ENCODE measurements at regions not wholly inside any gene's neighbourhood (a gene's known extent, or its start where the extent isn't known, plus 50 kb on each side); places are given as distances from the start of the nearest gene placed in this dataset.
"Not testable (repeated sequence)": the region's sequence is repeated elsewhere in the genome, so short reads cannot be mapped to it uniquely, and the experiment has no call there.

DNA sequence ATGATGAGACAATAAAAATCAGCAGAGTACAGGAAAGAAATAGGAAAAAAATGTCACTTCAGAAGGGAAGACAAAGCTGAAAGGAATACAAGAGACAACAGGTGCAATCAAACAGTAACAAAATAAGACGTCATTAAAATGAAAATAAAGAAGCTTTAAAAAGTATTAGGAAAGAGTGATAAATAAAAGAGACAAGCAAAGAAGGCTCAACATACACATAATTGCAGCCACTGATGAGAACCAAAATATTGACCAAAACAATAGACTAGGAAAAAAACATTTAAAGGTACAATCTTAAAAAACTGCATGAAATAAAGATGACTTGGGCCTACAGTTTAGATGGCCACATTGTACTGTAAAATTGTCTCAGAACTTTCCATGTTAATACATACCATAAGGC is 160.5 kb upstream of the MINDY3 start:
- no peaks in the 10 kb centered on the region for H3K27me3 ChIP-seq (ENCODE audit: low read length)
- no peaks in the 10 kb centered on the region for H3K9me2 ChIP-seq (replicated peaks; ENCODE audit: insufficient read depth, low read length)
- no peak overlapping the region for H3K4me2 ChIP-seq (ENCODE audit: low read depth, low read length, poor library complexity, severe bottlenecking)
- H3K4me3 ChIP-seq (ENCODE audit: insufficient read depth, low read length, poor library complexity, severe bottlenecking): no peak overlapping the region
- H3F3A ChIP-seq (ENCODE audit: insufficient read depth): no peaks in the 10 kb centered on the region
- TF ChIP-seq CTCF (IDR thresholded peaks at IDR 0.05; ENCODE audit: insufficient read depth, low read length, poor library complexity, severe bottlenecking) (no peak), EZH2phosphoT487 (conservative IDR thresholded peaks at IDR 0.05; ENCODE audit: low read length) (no peak)
- H3K79me2 ChIP-seq (ENCODE audit: insufficient read depth, low read length): no peaks in the 10 kb centered on the region
- H3K9ac ChIP-seq (ENCODE audit: low read length): no peak overlapping the region
- H3K27ac ChIP-seq (ENCODE audit: low read depth, low read length): no peak overlapping the region
- H3K9me3 ChIP-seq (ENCODE audit: insufficient read depth, low read length): no peaks in the 10 kb centered on the region
- H3K36me3 ChIP-seq (ENCODE audit: low read length): no peaks in the 10 kb centered on the region
- no peak overlapping the region for H2AFZ ChIP-seq (ENCODE audit: low read depth, low read length, severe bottlenecking)
- H4K20me1 ChIP-seq (ENCODE audit: low read depth, low read length): no peaks in the 10 kb centered on the region

- not testable (repeated sequence) for H3K27ac ChIP-seq (ENCODE audit: low read depth, low read length); H3K27me3 ChIP-seq (ENCODE audit: low read length); H3K9ac ChIP-seq (ENCODE audit: low read length); H3K4me2 ChIP-seq (ENCODE audit: low read depth, low read length, poor library complexity, severe bottlenecking); H3K79me2 ChIP-seq (ENCODE audit: insufficient read depth, low read length); H3F3A ChIP-seq (ENCODE audit: insufficient read depth); H3K9me2 ChIP-seq (replicated peaks; ENCODE audit: insufficient read depth, low read length); H3K9me3 ChIP-seq (ENCODE audit: insufficient read depth, low read length); H3K36me3 ChIP-seq (ENCODE audit: low read length); H2AFZ ChIP-seq (ENCODE audit: low read depth, low read length, severe bottlenecking); H3K4me3 ChIP-seq (ENCODE audit: insufficient read depth, low read length, poor library complexity, severe bottlenecking); H4K20me1 ChIP-seq (ENCODE audit: low read depth, low read length)
Measured at GRCh38 chr10:16026832-16027231, 166.5 kb upstream of the MINDY3 start.

GRCh38 chr10:16030562-16030961 is 170.3 kb upstream of the MINDY3 start:
- no peak overlapping the region for H2AFZ ChIP-seq (ENCODE audit: low read depth, low read length, severe bottlenecking)
- H3F3A ChIP-seq (ENCODE audit: insufficient read depth): no peaks in the 10 kb centered on the region
- H3K4me2 ChIP-seq (ENCODE audit: low read depth, low read length, poor library complexity, severe bottlenecking): no peak overlapping the region
- no peak overlapping the region for H3K9ac ChIP-seq (ENCODE audit: low read length)
- no peaks in the 10 kb centered on the region for H3K36me3 ChIP-seq (ENCODE audit: low read length)
- no peak overlapping the region for H3K27ac ChIP-seq (ENCODE audit: low read depth, low read length)
- H3K4me3 ChIP-seq (ENCODE audit: insufficient read depth, low read length, poor library complexity, severe bottlenecking): no peak overlapping the region
- H4K20me1 ChIP-seq (ENCODE audit: low read depth, low read length): no peaks in the 10 kb centered on the region
- H3K27me3 ChIP-seq (ENCODE audit: low read length): no peaks in the 10 kb centered on the region
- no peaks in the 10 kb centered on the region for H3K9me2 ChIP-seq (replicated peaks; ENCODE audit: insufficient read depth, low read length)
- H3K79me2 ChIP-seq (ENCODE audit: insufficient read depth, low read length): no peaks in the 10 kb centered on the region
- H3K9me3 ChIP-seq (ENCODE audit: insufficient read depth, low read length): no peaks in the 10 kb centered on the region
- TF ChIP-seq CTCF (IDR thresholded peaks at IDR 0.05; ENCODE audit: insufficient read depth, low read length, poor library complexity, severe bottlenecking) (no peak), EZH2phosphoT487 (conservative IDR thresholded peaks at IDR 0.05; ENCODE audit: low read length) (no peak)

DNA sequence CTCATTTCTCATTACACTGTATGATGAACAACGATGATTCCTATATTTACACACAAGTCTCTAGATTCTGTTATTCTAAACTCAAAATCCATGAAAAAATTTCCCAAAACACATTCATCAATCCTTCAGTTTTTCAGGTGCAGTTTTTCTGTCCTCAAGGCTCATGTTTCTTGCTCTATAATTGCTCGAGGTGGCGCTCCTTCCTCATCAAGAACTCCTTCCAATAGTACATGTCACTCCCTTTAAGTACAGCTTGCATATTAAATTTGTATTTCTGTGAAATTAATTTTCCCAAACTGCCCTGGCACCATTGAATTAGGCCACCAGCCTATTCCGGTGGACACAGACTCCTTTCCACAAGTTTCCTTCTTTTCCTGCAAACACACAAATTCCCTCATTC is 188.7 kb upstream of the MINDY3 start:
- H3K9ac ChIP-seq (ENCODE audit: low read length): no peak overlapping the region
- no peak overlapping the region for H2AFZ ChIP-seq (ENCODE audit: low read depth, low read length, severe bottlenecking)
- H4K20me1 ChIP-seq (ENCODE audit: low read depth, low read length): no peaks in the 10 kb centered on the region
- no peaks in the 10 kb centered on the region for H3K79me2 ChIP-seq (ENCODE audit: insufficient read depth, low read length)
- H3K36me3 ChIP-seq (ENCODE audit: low read length): no peaks in the 10 kb centered on the region
- no peak overlapping the region for H3K27ac ChIP-seq (ENCODE audit: low read depth, low read length)
- H3K9me3 ChIP-seq (ENCODE audit: insufficient read depth, low read length): no peaks in the 10 kb centered on the region
- H3F3A ChIP-seq (ENCODE audit: insufficient read depth): no peaks in the 10 kb centered on the region
- no peak overlapping the region for H3K4me3 ChIP-seq (ENCODE audit: insufficient read depth, low read length, poor library complexity, severe bottlenecking)
- TF ChIP-seq EZH2phosphoT487 (conservative IDR thresholded peaks at IDR 0.05; ENCODE audit: low read length) (no peak), CTCF (IDR thresholded peaks at IDR 0.05; ENCODE audit: insufficient read depth, low read length, poor library complexity, severe bottlenecking) (no peak)
- no peaks in the 10 kb centered on the region for H3K27me3 ChIP-seq (ENCODE audit: low read length)
- no peaks in the 10 kb centered on the region for H3K9me2 ChIP-seq (replicated peaks; ENCODE audit: insufficient read depth, low read length)
- no peak overlapping the region for H3K4me2 ChIP-seq (ENCODE audit: low read depth, low read length, poor library complexity, severe bottlenecking)

Measured in SU-DHL-6 (cell line).